ENCODE measurements at regions not wholly inside any gene's neighbourhood (a gene's known extent, or its start where the extent isn't known, plus 50 kb on each side); places are given as distances from the start of the nearest gene placed in this dataset.
"Not testable (repeated sequence)": the region's sequence is repeated elsewhere in the genome, so short reads cannot be mapped to it uniquely, and the experiment has no call there.

- DNase-seq (ENCODE audit: low read depth in 2 of 2), result no peak
Measured at GRCh38 chr11:34001557-34002064, 49.9 kb upstream of the CAPRIN1 start.

DNA sequence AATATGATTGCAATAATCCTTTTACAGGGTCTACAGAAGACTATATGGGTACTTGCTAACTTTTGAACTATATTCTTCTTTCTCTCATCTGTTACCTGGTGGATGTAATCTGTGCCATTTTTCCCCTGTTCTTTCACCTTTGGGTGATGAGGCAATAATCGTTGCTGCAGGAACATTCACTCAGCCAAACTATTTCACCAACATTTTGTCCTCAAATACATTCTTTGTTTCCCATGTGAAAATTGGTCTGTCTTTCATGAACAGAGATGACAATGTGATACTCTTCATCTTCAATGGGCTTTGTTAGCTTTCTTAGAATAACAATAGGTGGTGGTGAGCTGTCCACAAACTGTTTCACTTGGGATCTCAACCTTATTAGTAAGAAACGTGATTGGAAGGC is 52.1 kb upstream of the CAPRIN1 start:
- no peak for DNase-seq (ENCODE audit: low read depth in 2 of 2)

DNA sequence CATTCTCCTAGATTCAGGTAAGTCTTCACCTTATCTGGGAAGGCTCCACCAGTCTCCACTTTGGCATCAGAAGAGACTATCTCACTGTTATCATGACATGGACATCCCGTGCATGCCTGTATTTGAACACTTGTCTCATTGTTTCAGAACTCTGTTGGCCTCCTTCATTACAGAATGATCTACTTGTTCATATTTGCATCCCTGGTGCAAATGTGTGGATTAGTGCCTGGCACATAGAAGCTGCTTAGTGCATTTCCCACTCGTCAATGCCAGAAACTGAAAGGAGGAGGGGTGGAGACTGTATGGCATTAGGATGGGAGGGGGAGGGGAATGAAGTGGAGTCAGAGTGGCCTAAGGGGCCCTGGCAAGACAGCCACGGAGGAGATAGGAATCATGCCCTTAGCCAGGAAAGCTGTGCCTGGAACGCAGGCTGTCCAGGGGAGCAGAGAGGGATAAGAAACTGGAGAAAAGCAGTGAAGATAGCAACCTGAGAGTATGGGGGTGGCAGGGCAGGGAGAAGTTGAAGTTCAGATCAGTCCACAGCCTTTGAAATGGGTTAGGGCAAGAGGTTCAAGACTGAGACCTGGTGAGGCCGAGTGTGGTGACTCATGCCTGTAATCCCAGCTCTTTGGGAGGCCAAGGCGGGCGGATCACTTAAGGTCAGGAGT is 53.8 kb upstream of the CAPRIN1 start:
- DNase-seq (ENCODE audit: low read depth in 2 of 2), result no peak

GRCh38 chr11:33996498-33997454 is 54.8 kb upstream of the CAPRIN1 start:
- DNase-seq (ENCODE audit: low read depth in 2 of 2), result peak; percentile 57 to 72

GRCh38 chr11:33994937-33995336 is 56.6 kb upstream of the CAPRIN1 start:
- DNase-seq (ENCODE audit: low read depth in 2 of 2), result no peak

GRCh38 chr11:33991136-33991535 is 60.4 kb upstream of the CAPRIN1 start:
- DNase-seq (ENCODE audit: low read depth in 2 of 2), result not testable (repeated sequence)

GRCh38 chr11:33990131-33990530 is 61.4 kb upstream of the CAPRIN1 start:
- not testable (repeated sequence) for DNase-seq (ENCODE audit: low read depth in 2 of 2)

- no peak for DNase-seq (ENCODE audit: low read depth in 2 of 2)
Measured at GRCh38 chr11:33989461-33989860, 62.1 kb upstream of the CAPRIN1 start.

DNA sequence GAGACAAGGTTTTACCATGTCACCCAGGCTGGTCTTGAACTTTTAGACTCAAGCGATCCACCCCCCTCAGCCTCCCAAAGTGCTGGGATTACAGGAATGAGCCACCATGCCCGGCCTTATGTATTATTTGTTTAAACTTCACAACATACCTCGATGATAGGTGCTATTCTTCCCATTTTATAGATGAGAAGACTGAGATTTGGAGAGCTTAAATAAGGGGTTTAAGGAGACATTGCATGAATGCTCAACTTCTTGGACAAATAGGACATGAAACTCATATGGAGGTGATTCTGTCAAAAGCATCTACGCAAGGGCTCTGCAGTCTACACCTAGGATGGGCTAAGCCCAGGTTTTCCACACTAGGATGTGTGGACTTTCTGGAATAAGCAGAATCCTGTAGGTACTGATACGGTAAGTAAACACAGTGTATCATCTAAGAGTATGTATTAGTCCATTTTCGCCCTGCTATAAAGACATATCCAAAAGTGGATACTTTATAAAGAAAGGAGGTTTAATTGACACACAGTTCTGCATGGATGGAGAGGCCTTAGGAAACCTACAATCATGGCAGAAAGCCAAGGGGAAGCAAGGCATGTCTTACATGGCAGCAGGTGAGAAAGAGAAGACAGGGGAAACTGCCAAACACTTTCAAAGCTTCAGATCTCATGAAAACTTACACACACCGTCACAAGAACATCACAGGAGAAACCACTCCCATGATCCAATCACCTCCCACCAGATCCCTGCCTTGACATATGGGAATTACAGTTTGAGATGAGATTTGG is 62.8 kb upstream of the CAPRIN1 start:
- DNase-seq (ENCODE audit: low read depth in 2 of 2), result no peak

- peak; percentile 62 to 73 for DNase-seq (ENCODE audit: low read depth in 2 of 2)
Measured at GRCh38 chr11:33987975-33988580, 63.5 kb upstream of the CAPRIN1 start.

GRCh38 chr11:33987545-33987944 is 64.0 kb upstream of the CAPRIN1 start:
- DNase-seq (ENCODE audit: low read depth in 2 of 2), result no peak

GRCh38 chr11:33986597-33987501 is 64.7 kb upstream of the CAPRIN1 start:
- DNase-seq (ENCODE audit: low read depth in 2 of 2), result not testable (repeated sequence)

DNA sequence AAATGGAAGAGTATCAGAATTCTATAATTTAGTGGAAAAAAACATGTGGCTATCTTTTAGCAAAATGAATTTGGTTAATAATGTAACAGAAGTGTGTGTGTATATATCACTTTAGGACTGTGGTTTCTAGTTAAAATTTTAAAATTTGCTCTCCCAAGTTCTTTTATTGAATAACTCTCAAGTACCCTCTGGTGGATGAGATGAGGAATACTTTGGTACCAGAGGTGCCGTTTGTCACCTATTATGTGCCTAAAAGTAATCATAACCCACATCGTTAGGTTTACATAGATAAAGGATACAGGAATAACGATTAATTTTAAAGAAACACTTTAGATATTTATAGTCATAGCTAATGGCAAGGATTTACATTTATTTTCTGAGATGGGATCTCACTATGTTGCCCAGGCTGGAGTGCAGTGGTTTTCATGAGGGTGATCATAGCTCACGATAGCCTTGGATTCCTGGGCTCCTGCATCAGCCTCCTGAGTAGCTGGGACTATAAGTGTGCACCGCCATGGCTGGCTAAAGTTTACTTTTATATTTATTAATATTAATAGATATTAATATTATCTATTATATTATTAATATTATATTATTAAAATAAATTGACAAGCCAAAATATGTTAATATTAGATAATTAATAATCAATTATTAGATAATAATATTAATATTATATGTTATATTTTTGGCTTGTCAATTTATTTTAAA is 66.7 kb upstream of the CAPRIN1 start:
- DNase-seq (ENCODE audit: low read depth in 2 of 2), result no peak

- DNase-seq (ENCODE audit: low read depth in 2 of 2), result no peak
Measured at GRCh38 chr11:33982661-33983060, 68.9 kb upstream of the CAPRIN1 start.

DNA sequence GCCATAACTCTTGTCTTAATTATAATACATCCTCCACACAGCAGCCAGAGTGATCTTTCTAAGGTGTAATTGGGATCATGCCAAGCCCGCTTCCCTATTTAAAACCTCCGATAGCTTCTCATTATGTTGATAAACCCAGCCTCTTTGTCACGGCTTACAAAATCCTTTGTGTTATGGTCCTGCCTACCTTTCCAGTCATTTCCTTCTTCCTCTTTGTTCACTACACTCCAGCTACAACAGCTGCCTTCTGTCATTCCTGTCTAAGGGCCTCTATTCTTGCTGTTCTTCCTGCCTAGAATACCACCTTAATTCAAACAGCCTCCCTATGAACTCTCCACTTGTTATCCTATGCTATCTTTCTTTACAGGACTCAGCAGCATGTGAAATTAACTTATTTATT is 70.6 kb upstream of the CAPRIN1 start:
- no peak for DNase-seq (ENCODE audit: low read depth in 2 of 2)

GRCh38 chr11:33978376-33978775 is 73.2 kb upstream of the CAPRIN1 start:
- DNase-seq (ENCODE audit: low read depth in 2 of 2), result no peak

- DNase-seq (ENCODE audit: low read depth in 2 of 2), result no peak
Measured at GRCh38 chr11:33977676-33978075, 73.9 kb upstream of the CAPRIN1 start.

DNA sequence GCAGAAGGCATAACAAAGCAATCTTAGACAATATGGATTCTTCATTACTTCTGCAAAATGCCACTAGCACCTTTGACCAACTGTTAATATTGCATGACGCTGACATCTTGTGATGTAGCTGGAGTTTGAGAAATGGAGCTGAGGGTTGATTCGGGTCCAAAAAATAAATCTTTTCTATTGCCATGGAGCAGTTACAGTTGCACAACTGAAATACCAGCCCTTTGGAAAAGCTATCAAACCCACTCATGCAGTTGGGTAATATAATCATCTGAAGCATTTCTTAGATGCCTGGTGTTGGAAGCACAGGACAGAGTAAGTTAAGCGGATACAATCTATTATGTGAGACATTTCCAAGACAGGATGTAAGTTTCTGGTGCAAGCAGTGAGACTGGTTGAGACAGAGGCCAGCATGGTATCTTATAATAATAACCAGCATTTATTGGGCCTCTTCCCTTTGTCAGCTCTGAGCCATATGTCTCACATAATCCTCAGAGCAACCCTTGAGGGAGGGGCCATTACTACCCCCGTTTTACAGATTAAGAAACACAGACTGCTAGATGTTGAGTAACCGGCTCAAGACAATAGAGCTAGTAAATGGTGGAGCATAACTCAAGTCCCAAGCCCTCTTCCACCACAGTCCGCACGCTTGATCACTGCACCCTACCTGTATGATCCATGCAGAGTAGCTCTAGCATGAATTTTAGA is 74.9 kb upstream of the CAPRIN1 start:
- no peak for DNase-seq (ENCODE audit: low read depth in 2 of 2)

DNA sequence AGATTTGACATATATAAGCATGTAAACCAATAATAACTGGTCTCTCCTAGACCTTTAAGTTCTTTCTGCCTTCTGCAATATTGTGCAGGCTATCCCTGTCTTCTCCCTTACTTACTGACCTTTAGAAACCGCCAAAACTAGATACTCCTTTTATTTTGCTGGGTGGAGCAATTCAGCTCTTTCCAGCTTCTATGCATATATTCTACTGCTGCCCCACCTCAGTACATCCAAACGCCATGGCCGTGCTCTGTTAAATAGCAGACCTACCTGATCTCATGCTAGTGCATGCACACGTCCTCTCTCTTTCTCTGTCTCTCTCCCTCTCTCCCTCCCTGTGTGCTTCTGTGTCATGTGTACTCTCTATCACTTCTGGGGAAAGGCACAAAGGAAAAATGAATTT is 76.7 kb upstream of the CAPRIN1 start:
- DNase-seq (ENCODE audit: low read depth in 2 of 2), result no peak
